ENCODE measurements at regions not wholly inside any gene's neighbourhood (a gene's known extent, or its start where the extent isn't known, plus 50 kb on each side); places are given as distances from the start of the nearest gene placed in this dataset.

DNA sequence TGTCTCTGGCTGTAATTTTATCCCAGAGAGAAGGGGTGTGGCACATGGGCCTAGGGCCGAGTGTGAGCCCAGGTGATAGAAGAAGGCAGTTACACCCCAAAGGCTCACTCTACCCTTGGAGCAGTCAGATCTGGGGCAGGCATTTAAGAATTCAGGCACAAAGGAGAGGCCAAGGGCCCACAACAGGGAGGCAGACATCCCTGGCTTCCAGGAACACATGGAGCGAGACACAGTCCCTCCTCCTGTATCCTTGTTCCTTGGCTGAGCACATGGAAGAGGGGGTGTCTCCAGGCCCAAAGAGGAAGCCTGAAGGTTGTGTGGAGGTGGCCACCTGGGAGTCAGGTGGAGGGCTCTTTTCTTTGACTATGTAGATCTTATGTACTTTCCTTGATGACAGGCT is 286.2 kb downstream of the RPS24 start:
- Histone ChIP-seq H3K27me3 (no peaks in the 10 kb centered on the region), H3K36me3 (no peaks in the 10 kb centered on the region), H3K9me3 (ENCODE audit: low read depth) (no peaks in the 10 kb centered on the region), H3K27ac (no peak overlapping the region), H3K4me3 (no peak overlapping the region), H3K4me1 (ENCODE audit: low read depth) (peaks cover 3% of the 10 kb centered on the region)
- TF ChIP-seq, protein P1, sequence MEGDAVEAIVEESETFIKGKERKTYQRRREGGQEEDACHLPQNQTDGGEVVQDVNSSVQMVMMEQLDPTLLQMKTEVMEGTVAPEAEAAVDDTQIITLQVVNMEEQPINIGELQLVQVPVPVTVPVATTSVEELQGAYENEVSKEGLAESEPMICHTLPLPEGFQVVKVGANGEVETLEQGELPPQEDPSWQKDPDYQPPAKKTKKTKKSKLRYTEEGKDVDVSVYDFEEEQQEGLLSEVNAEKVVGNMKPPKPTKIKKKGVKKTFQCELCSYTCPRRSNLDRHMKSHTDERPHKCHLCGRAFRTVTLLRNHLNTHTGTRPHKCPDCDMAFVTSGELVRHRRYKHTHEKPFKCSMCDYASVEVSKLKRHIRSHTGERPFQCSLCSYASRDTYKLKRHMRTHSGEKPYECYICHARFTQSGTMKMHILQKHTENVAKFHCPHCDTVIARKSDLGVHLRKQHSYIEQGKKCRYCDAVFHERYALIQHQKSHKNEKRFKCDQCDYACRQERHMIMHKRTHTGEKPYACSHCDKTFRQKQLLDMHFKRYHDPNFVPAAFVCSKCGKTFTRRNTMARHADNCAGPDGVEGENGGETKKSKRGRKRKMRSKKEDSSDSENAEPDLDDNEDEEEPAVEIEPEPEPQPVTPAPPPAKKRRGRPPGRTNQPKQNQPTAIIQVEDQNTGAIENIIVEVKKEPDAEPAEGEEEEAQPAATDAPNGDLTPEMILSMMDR (IDR thresholded peaks at IDR 0.05; ENCODE audit: low read depth, low read length), result no peak
- no peak for DNase-seq (ENCODE audit: low read depth in 1 of 2, low spot score in 1 of 2)

DNA sequence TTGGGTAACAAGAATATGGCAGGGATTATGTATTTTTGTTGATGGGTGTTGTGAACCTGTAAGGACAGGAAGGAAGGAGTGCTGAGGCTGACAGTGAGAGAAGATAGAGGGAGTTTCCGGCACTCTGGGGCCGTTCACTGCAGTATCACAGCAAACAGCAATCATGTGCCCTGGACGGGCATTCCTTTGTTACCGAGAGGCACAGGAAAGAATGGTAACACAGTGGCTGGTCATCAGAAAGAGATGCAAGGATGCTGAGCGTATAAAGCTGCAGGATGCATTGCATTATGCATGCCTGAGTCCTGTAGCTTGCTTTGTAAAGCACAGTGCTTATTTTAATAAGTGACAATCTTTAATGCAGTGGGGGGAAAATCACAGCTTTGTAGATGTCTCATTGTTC is 286.8 kb downstream of the RPS24 start:
- no peak for DNase-seq (ENCODE audit: low read depth in 1 of 2, low spot score in 1 of 2)
- TF ChIP-seq, protein P1 (IDR thresholded peaks at IDR 0.05; ENCODE audit: low read depth, low read length), result no peak
- H3K4me3 ChIP-seq, result no peak overlapping the region
- peaks cover 3% of the 10 kb centered on the region for H3K4me1 ChIP-seq (ENCODE audit: low read depth)
- H3K36me3 ChIP-seq, result no peaks in the 10 kb centered on the region
- H3K9me3 ChIP-seq (ENCODE audit: low read depth), result no peaks in the 10 kb centered on the region
- no peaks in the 10 kb centered on the region for H3K27me3 ChIP-seq
- no peak overlapping the region for H3K27ac ChIP-seq

DNA sequence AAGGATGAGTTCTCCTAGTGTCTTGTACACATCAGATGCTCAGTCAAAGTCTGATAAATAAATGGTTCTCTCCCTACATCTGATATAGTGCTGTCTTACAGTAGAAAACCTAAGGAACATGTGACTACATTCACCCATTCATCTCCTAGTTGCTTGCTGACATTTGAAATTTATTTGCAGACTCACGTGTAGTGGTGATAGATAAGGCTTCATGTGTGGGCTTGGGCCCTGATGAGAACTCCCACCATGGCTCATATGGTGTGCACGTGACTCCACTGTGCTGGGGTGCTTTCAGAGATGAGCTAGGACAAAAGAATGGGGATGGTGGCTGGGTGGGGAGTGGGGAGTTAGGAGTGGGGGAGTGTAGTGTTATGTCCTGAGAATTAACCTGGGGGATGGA is 287.3 kb downstream of the RPS24 start:
- TF ChIP-seq, protein P1 (IDR thresholded peaks at IDR 0.05; ENCODE audit: low read depth, low read length), result no peak
- no peak for DNase-seq (ENCODE audit: low read depth in 1 of 2, low spot score in 1 of 2)
- H3K9me3 ChIP-seq (ENCODE audit: low read depth), result no peaks in the 10 kb centered on the region
- H3K27ac ChIP-seq, result no peak overlapping the region
- peaks cover 3% of the 10 kb centered on the region for H3K4me1 ChIP-seq (ENCODE audit: low read depth)
- no peak overlapping the region for H3K4me3 ChIP-seq
- no peaks in the 10 kb centered on the region for H3K27me3 ChIP-seq
- no peaks in the 10 kb centered on the region for H3K36me3 ChIP-seq

DNA sequence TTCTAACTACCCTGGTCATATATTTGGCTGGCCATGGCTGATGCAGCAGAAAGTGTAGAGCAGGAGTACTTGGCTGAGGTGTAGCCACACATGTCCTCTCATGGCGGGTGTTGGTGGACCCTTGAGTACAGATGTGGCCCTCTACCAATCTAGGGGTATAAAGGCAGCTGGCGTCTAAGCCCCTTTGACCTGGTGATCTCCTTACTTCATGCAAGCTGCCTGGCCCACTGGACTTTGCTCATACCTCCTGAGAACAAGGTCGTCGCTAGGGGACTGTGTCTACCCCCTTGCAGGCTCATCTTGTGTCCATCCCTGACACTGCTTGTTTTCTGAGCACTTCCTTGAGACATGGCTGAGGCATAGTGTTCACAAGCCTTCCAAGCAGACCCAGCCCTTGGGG is 287.8 kb downstream of the RPS24 start:
- no peak for DNase-seq (ENCODE audit: low read depth in 1 of 2, low spot score in 1 of 2)
- TF ChIP-seq, protein P1 (IDR thresholded peaks at IDR 0.05; ENCODE audit: low read depth, low read length), result no peak
- Histone ChIP-seq H3K27ac (no peak overlapping the region), H3K9me3 (ENCODE audit: low read depth) (no peaks in the 10 kb centered on the region), H3K27me3 (no peaks in the 10 kb centered on the region), H3K36me3 (no peaks in the 10 kb centered on the region), H3K4me1 (ENCODE audit: low read depth) (peaks cover 3% of the 10 kb centered on the region), H3K4me3 (no peak overlapping the region)

DNA sequence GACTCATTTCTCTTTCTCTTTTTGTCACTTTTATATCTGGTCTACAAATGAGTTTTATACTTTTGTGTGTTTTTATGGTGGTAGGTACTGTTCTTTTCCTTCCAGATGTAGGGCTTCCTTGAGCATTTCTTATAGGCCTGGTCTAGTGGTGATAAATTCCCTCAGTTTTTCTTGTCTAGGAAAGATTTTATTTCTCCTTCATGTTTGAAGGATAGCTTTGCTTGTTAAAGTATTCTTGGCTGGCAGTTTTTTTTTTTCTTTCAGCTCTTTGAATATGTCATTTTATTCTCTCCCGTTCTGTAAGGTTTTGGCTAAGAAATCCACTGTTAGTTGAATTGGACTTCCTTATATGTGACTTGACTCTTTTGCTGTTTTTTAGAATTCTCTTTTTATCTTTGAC is 292.7 kb downstream of the RPS24 start:
- TF ChIP-seq, protein P1 (IDR thresholded peaks at IDR 0.05; ENCODE audit: low read depth, low read length), result no peak
- Histone ChIP-seq H3K36me3 (no peaks in the 10 kb centered on the region), H3K27me3 (no peaks in the 10 kb centered on the region), H3K27ac (no peak overlapping the region), H3K9me3 (ENCODE audit: low read depth) (no peaks in the 10 kb centered on the region), H3K4me1 (ENCODE audit: low read depth) (no peaks in the 10 kb centered on the region), H3K4me3 (no peak overlapping the region)
- DNase-seq (ENCODE audit: low read depth in 1 of 2, low spot score in 1 of 2), result no peak

Measured in cardiac muscle cell (in vitro differentiated cells and primary cell).